Neural cell (in vitro differentiated cells): ENCODE measurements at regions not wholly inside any gene's neighbourhood (a gene's known extent, or its start where the extent isn't known, plus 50 kb on each side); places are given as distances from the start of the nearest gene placed in this dataset.

Experiments
- MXI1 ChIP-seq: fragments of 450-650 bp; conservative IDR thresholded peaks from 2 replicates; pipeline ENCODE4 v1.6.1; 2014; ENCODE audit warnings: antibody characterized with exemption, mild to moderate bottlenecking; ENCODE audit not compliant: poor library complexity, severe bottlenecking
- POLR2AphosphoS5 ChIP-seq: IDR thresholded peaks from 2 replicates; pipeline ENCODE4 v1.6.1; 2012
- RAD21 ChIP-seq: fragments of 450-650 bp; conservative IDR thresholded peaks from 2 replicates; pipeline ENCODE4 v1.6.1; 2014; ENCODE audit warnings: antibody characterized with exemption, mild to moderate bottlenecking, moderate library complexity
- TF ChIP-seq, protein P1 (sequence below): fragments of 450-650 bp; IDR thresholded peaks from 2 replicates; pipeline ENCODE4 v1.5.1; 2014; ENCODE audit warnings: antibody characterized with exemption, mild to moderate bottlenecking, moderate library complexity; ENCODE audit not compliant: poor library complexity, severe bottlenecking
- TF ChIP-seq, protein P2 (sequence below): IDR thresholded peaks from 2 replicates; pipeline ENCODE4 v1.6.1; 2012; ENCODE audit warnings: borderline replicate concordance

DNA sequence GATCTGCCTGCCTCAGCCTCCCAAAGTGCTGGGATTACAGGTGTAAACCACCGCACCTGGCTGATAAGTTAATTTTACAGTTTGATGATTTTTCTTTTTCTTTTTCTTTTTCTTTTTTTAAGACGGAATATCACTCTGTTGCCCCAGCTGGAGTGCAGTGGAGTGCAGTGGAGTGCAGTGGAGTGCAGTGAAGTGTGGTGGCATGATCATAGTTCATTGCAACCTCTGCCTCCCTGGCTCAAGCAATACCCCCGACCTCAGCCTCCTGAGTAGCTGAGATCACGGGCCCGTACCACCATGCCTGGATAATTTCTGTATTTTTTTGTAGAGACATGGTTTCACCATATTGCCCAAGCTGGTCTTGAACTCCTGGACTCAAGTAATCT, 84.4 kb upstream of the CXADR start:
- TF ChIP-seq, protein P1, sequence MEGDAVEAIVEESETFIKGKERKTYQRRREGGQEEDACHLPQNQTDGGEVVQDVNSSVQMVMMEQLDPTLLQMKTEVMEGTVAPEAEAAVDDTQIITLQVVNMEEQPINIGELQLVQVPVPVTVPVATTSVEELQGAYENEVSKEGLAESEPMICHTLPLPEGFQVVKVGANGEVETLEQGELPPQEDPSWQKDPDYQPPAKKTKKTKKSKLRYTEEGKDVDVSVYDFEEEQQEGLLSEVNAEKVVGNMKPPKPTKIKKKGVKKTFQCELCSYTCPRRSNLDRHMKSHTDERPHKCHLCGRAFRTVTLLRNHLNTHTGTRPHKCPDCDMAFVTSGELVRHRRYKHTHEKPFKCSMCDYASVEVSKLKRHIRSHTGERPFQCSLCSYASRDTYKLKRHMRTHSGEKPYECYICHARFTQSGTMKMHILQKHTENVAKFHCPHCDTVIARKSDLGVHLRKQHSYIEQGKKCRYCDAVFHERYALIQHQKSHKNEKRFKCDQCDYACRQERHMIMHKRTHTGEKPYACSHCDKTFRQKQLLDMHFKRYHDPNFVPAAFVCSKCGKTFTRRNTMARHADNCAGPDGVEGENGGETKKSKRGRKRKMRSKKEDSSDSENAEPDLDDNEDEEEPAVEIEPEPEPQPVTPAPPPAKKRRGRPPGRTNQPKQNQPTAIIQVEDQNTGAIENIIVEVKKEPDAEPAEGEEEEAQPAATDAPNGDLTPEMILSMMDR = no peak
- no peak for TF ChIP-seq POLR2AphosphoS5
- TF ChIP-seq, protein P2, sequence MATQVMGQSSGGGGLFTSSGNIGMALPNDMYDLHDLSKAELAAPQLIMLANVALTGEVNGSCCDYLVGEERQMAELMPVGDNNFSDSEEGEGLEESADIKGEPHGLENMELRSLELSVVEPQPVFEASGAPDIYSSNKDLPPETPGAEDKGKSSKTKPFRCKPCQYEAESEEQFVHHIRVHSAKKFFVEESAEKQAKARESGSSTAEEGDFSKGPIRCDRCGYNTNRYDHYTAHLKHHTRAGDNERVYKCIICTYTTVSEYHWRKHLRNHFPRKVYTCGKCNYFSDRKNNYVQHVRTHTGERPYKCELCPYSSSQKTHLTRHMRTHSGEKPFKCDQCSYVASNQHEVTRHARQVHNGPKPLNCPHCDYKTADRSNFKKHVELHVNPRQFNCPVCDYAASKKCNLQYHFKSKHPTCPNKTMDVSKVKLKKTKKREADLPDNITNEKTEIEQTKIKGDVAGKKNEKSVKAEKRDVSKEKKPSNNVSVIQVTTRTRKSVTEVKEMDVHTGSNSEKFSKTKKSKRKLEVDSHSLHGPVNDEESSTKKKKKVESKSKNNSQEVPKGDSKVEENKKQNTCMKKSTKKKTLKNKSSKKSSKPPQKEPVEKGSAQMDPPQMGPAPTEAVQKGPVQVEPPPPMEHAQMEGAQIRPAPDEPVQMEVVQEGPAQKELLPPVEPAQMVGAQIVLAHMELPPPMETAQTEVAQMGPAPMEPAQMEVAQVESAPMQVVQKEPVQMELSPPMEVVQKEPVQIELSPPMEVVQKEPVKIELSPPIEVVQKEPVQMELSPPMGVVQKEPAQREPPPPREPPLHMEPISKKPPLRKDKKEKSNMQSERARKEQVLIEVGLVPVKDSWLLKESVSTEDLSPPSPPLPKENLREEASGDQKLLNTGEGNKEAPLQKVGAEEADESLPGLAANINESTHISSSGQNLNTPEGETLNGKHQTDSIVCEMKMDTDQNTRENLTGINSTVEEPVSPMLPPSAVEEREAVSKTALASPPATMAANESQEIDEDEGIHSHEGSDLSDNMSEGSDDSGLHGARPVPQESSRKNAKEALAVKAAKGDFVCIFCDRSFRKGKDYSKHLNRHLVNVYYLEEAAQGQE = no peak
- no peak for TF ChIP-seq RAD21
- TF ChIP-seq MXI1 = no peak
